Glutamatergic neuron (in vitro differentiated cells): ENCODE measurements at regions not wholly inside any gene's neighbourhood (a gene's known extent, or its start where the extent isn't known, plus 50 kb on each side); places are given as distances from the start of the nearest gene placed in this dataset.
"Not testable (repeated sequence)": the region's sequence is repeated elsewhere in the genome, so short reads cannot be mapped to it uniquely, and the experiment has no call there.

Experiments used
- DNase-seq: peaks from one replicate; pipeline ENCODE4 v3.0.0; 2022
- H3K27ac Mint-ChIP-seq: one replicate; pipeline ENCODE4 v1.8.0; 2020; ENCODE audit warnings: mild to moderate bottlenecking, mixed read lengths, inconsistent platforms; ENCODE audit not compliant: unreplicated experiment
- H3K27me3 Mint-ChIP-seq: one replicate; pipeline ENCODE4 v1.8.0; 2020; ENCODE audit warnings: mild to moderate bottlenecking, moderate library complexity, mixed read lengths, inconsistent platforms; ENCODE audit not compliant: unreplicated experiment
- H3K36me3 Mint-ChIP-seq: one replicate; pipeline ENCODE4 v1.8.0; 2020; ENCODE audit warnings: mild to moderate bottlenecking, mixed read lengths, inconsistent platforms; ENCODE audit not compliant: unreplicated experiment
- H3K4me1 Mint-ChIP-seq: one replicate; pipeline ENCODE4 v1.8.0; 2020; ENCODE audit warnings: mild to moderate bottlenecking, low read depth, mixed read lengths, inconsistent platforms; ENCODE audit not compliant: unreplicated experiment
- H3K4me3 Mint-ChIP-seq: one replicate; pipeline ENCODE4 v1.8.0; 2020; ENCODE audit warnings: mild to moderate bottlenecking, mixed read lengths, inconsistent platforms; ENCODE audit not compliant: unreplicated experiment
- H3K9me3 Mint-ChIP-seq: one replicate; pipeline ENCODE4 v1.8.0; 2020; ENCODE audit warnings: mild to moderate bottlenecking, moderate library complexity, mixed read lengths, inconsistent platforms; ENCODE audit not compliant: unreplicated experiment

DNA sequence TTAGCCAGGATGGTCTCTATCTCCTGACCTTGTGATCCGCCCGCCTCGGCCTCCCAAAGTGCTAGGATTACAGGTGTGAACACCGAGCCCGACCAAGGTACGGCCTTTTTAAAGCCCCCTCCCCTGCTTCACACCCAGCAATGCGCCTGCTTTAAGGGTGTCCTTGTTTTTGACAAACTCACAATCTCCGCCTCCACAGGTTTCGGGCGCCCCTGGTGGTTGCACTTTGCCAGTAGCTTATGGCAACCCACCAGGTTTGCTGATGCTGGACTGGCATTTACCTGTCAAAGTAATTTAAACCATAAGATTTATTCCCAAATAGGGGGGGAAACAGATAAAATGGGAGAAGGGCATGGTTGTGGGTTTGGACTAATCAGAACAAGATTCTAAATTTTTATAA is 883.6 kb downstream of the SPATA31A7 start:
- not testable (repeated sequence) for DNase-seq, H3K4me3 Mint-ChIP-seq, H3K36me3 Mint-ChIP-seq, H3K27me3 Mint-ChIP-seq, H3K27ac Mint-ChIP-seq, H3K4me1 Mint-ChIP-seq, H3K9me3 Mint-ChIP-seq

DNA sequence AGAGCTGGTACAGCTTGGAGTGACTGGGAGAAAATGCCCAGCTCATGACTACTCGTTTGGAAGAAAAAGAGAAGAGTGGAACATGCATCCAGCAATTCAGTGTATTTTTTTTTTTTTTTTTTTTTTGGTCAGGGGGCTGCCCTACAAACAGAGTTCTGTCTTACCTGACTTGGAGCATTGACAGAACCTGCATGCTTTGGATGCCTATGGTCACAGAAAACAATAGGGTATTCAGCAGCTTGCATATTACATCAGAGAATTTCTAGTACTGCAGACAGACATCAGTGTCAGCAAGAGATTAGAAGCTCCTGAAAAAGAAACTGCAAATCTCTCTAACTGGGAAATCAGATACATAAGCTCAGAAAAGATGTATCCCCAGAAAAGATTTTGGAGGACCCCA is 894.4 kb downstream of the SPATA31A7 start:
- not testable (repeated sequence) for H3K27me3 Mint-ChIP-seq, DNase-seq, H3K27ac Mint-ChIP-seq, H3K36me3 Mint-ChIP-seq, H3K9me3 Mint-ChIP-seq, H3K4me1 Mint-ChIP-seq, H3K4me3 Mint-ChIP-seq

DNA sequence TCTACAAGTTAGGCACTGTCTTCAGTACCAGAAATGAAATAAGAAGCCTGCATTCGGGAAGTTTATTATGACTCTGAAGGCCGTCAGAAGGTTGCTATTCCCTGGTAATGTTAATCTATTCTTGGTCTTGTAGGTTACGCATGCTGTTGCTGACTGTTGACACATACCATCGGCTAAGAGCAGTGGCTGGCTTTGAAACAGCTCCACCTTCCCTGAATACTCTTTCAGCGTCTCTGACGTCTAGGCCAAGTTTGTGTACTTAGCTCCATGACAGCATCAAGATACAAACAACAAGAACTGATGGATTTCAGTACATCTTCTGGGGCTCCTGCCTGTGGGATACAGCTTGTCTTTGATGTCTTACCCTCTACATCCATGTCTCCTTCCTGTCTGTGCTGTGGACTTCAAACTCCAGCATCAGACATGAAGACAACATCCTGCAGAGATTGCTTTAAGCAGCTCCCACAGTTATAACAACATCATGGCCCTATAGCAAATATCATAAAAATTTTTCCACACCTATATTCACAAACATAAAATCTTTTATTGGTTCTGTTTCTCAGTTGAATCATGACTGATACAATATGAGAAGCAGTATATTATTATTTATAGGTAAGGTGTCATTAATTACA is 906.0 kb downstream of the SPATA31A7 start:
- DNase-seq, H3K27me3 Mint-ChIP-seq, H3K4me3 Mint-ChIP-seq, H3K36me3 Mint-ChIP-seq, H3K9me3 Mint-ChIP-seq, H3K27ac Mint-ChIP-seq, H3K4me1 Mint-ChIP-seq: not testable (repeated sequence)

GRCh38 chr9:62110486-62110885 is 920.6 kb downstream of the SPATA31A7 start:
- DNase-seq, H3K27me3 Mint-ChIP-seq, H3K36me3 Mint-ChIP-seq, H3K4me3 Mint-ChIP-seq, H3K4me1 Mint-ChIP-seq, H3K27ac Mint-ChIP-seq, H3K9me3 Mint-ChIP-seq: not testable (repeated sequence)

- DNase-seq, H3K36me3 Mint-ChIP-seq, H3K27me3 Mint-ChIP-seq, H3K9me3 Mint-ChIP-seq, H3K27ac Mint-ChIP-seq, H3K4me1 Mint-ChIP-seq, H3K4me3 Mint-ChIP-seq: not testable (repeated sequence)
Measured at GRCh38 chr9:62116951-62117640, 927.3 kb downstream of the SPATA31A7 start.

DNA sequence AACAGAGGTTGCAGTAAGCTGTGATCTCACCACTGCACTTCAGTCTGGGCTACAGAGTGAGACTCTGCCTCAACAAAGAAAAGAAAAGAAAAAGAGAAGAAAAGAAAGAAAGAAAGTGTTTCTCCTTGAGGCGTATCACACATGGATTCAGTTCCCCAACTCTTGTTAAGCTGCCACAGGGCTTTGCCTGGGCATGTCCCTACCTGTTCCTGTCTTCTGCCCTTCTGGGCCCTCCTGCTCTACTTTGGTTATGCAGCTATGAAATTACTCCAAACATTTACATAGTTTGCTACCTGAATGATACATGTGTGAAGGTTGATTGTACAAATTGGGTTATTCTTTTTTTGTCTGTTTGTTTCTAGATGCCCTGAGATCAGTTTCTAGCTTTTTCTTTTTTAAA is 929.8 kb downstream of the SPATA31A7 start:
- not testable (repeated sequence) for H3K36me3 Mint-ChIP-seq, H3K4me3 Mint-ChIP-seq, DNase-seq, H3K9me3 Mint-ChIP-seq, H3K4me1 Mint-ChIP-seq, H3K27ac Mint-ChIP-seq, H3K27me3 Mint-ChIP-seq

- not testable (repeated sequence) for DNase-seq, H3K4me3 Mint-ChIP-seq, H3K9me3 Mint-ChIP-seq, H3K36me3 Mint-ChIP-seq, H3K27me3 Mint-ChIP-seq, H3K4me1 Mint-ChIP-seq, H3K27ac Mint-ChIP-seq
Measured at GRCh38 chr9:62125631-62126611, 936.1 kb downstream of the SPATA31A7 start.

- H3K4me3 Mint-ChIP-seq, H3K4me1 Mint-ChIP-seq, H3K36me3 Mint-ChIP-seq, H3K9me3 Mint-ChIP-seq, H3K27ac Mint-ChIP-seq, H3K27me3 Mint-ChIP-seq, DNase-seq: not testable (repeated sequence)
Measured at GRCh38 chr9:62135022-62135421, 945.2 kb downstream of the SPATA31A7 start.

DNA sequence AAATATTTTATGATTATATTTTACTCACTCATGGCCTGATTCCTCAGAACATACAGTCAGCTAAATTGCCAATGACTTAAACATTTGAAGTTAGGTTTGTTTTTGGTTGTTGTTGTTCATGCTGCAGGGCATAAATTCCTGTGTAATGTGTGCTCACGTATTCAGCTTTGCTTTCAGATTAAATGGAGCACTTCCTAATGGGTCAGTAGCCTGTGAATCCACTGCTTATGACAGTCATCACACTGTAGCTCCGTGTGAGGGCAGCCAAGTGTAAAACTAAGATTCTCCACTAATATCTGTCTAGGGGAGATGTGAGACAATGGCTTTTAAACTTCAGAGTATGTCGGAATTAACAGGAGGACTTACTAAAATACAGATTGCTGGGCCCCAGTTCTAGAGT is 955.8 kb downstream of the SPATA31A7 start:
- not testable (repeated sequence) for DNase-seq, H3K4me3 Mint-ChIP-seq, H3K4me1 Mint-ChIP-seq, H3K36me3 Mint-ChIP-seq, H3K27me3 Mint-ChIP-seq, H3K9me3 Mint-ChIP-seq, H3K27ac Mint-ChIP-seq
